SH-SY5Y (cell line): ENCODE measurements at regions not wholly inside any gene's neighbourhood (a gene's known extent, or its start where the extent isn't known, plus 50 kb on each side); places are given as distances from the start of the nearest gene placed in this dataset.

Experiments
- GATA2 ChIP-seq: IDR thresholded peaks from 2 replicates; pipeline ENCODE4 v1.6.1; 2011; ENCODE audit warnings: mild to moderate bottlenecking, low read depth, low read length
- GATA3 ChIP-seq: IDR thresholded peaks from 2 replicates; pipeline ENCODE4 v1.6.1; 2011; ENCODE audit warnings: low read depth, mild to moderate bottlenecking, low read length, moderate library complexity

- TF ChIP-seq GATA2 (no peak), GATA3 (no peak)
Observed at GRCh38 chrX:39174772-39175417, 373.6 kb downstream of the MID1IP1 start.
